ENCODE measurements at regions not wholly inside any gene's neighbourhood (a gene's known extent, or its start where the extent isn't known, plus 50 kb on each side); places are given as distances from the start of the nearest gene placed in this dataset.

DNA sequence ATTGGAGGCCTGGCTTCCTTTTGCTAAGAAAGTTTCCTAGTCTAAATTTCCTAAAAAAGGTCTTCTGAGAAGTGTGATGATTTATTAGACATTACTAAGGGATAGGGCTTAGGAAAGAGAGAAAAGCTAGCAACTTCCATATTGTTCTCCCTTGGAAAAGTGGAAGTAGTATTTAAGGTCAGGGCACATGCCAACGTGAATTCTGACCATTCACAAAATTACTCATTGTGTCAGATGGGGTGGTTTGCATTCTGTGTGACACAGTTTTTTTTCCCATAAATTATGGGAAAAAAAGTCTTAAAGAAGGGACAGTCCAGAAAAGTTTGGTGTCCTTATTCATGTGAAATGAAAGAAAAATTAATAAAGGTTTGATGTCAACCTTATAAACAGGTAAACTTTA lies 110.0 kb upstream of the ARRDC3 start:
- H3K4me1 ChIP-seq (ENCODE audit: control insufficient read depth, insufficient read depth, low read length) = no peaks in the 10 kb centered on the region; the same call in 1 of the 2 replicates
- FAIRE-seq (no peak), DNase-seq (ENCODE audit: low read depth, low spot score) (no peak), ATAC-seq (no peak)
- no peaks in the 10 kb centered on the region for H4K20me1 ChIP-seq (ENCODE audit: control insufficient read depth, insufficient read depth)
- no peak overlapping the region for H3K4me3 ChIP-seq
- H2AFZ ChIP-seq (ENCODE audit: control insufficient read depth, low read depth, low read length) = no peak overlapping the region; the same call in 1 of the 2 replicates
- H3K4me2 ChIP-seq (ENCODE audit: control insufficient read depth, insufficient read depth) = no peak overlapping the region
- no peak for TF ChIP-seq ATF7 (IDR thresholded peaks at IDR 0.05; ENCODE audit: low read depth)
- ChIA-PET CTCF (interaction anchor here (2.0 to 2.4 kb wide), 2 partner anchors 8 to 149 kb away, joined by 5 to 10 read pairs; no protein-coding TSS in a partner anchor), POLR2A (no interaction called here), SMC1A (ENCODE audit: uncharacterized antibody, unreplicated experiment) (interaction anchor here (1.2 kb wide), 1 partner anchor 73 kb away, joined by 3 read pairs; no protein-coding TSS in a partner anchor), RAD21 (ENCODE audit: unreplicated experiment) (interaction anchor here (1.4 kb wide), 1 partner anchor 73 kb away, joined by 4 read pairs; no protein-coding TSS in a partner anchor)
- no peaks in the 10 kb centered on the region for H3K9me3 ChIP-seq (replicated peaks; ENCODE audit: control insufficient read depth, insufficient read depth, low read length)
- no peaks in the 10 kb centered on the region for H3K36me3 ChIP-seq (ENCODE audit: control insufficient read depth in 2 of 2, insufficient read depth in 2 of 2, low read length in 1 of 2)
- in situ Hi-C loops (cut with MboI) = no loop called here
- WGBS (ENCODE audit: insufficient coverage, insufficient replicate concordance, low lambda C conversion rate, missing lambda C conversion rate) = 41% methylated on average over 1 of the region's 1 CpG
- no peak overlapping the region for H3K27ac ChIP-seq (ENCODE audit: control insufficient read depth, insufficient read depth)
- no TSS peak for BruUV-seq (replicated peaks)
- no peaks in the 10 kb centered on the region for H3K27me3 ChIP-seq (replicated peaks in 1 of 2; ENCODE audit: control insufficient read depth in 2 of 2, insufficient read depth in 2 of 2, low read length in 1 of 2)
- H3K9ac ChIP-seq (ENCODE audit: control insufficient read depth, insufficient read depth, low read length) = no peak overlapping the region
- no peaks in the 10 kb centered on the region for H3K79me2 ChIP-seq (ENCODE audit: control insufficient read depth, insufficient read depth, low read length)
- intact Hi-C loops (cut with micrococcal nuclease; ENCODE audit: unreplicated experiment) = no loop called here

DNA sequence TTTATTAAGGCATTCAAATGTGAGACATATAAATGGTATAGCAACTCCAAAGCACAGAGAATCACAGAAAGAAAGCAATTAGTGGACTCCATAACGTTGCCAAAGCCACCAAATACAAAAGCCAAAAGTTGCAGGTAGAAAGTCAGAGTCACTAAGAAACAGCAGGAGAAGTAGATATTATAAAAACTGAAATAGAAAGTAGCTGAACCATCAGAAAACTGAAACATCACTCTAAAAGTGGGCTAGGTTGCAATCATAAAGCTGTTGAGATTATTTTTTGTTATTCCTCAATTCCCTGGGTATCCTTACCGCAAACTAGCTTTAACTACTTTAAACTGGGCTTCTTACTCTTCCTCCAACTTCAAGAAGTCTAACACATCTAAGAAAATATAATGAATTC lies 108.1 kb upstream of the ARRDC3 start:
- no peak overlapping the region for H2AFZ ChIP-seq (ENCODE audit: control insufficient read depth, low read depth, low read length)
- in situ Hi-C loops (cut with MboI) = no loop called here
- ChIA-PET CTCF (interaction anchor here (2.4 kb wide), 1 partner anchor 9 kb away, joined by 10 read pairs; no protein-coding TSS in a partner anchor), SMC1A (ENCODE audit: uncharacterized antibody, unreplicated experiment) (interaction anchor here (0.5 to 1.4 kb wide), 5 partner anchors 8 to 792 kb away, joined by 3 to 5 read pairs (median 3); no protein-coding TSS in a partner anchor), POLR2A (interaction anchor here (0.5 kb wide), 1 partner anchor 1022 kb away, joined by 3 read pairs; no protein-coding TSS in a partner anchor), RAD21 (ENCODE audit: unreplicated experiment) (no interaction called here)
- H3K9me3 ChIP-seq (replicated peaks; ENCODE audit: control insufficient read depth, insufficient read depth, low read length) = no peaks in the 10 kb centered on the region
- H3K9ac ChIP-seq (ENCODE audit: control insufficient read depth, insufficient read depth, low read length) = no peak overlapping the region
- H3K4me2 ChIP-seq (ENCODE audit: control insufficient read depth, insufficient read depth) = no peak overlapping the region
- H3K27me3 ChIP-seq (replicated peaks in 1 of 2; ENCODE audit: control insufficient read depth in 2 of 2, insufficient read depth in 2 of 2, low read length in 1 of 2) = no peaks in the 10 kb centered on the region
- no peaks in the 10 kb centered on the region for H3K79me2 ChIP-seq (ENCODE audit: control insufficient read depth, insufficient read depth, low read length)
- no peaks in the 10 kb centered on the region for H4K20me1 ChIP-seq (ENCODE audit: control insufficient read depth, insufficient read depth)
- no peak overlapping the region for H3K4me3 ChIP-seq
- intact Hi-C loops (cut with micrococcal nuclease; ENCODE audit: unreplicated experiment) = no loop called here
- FAIRE-seq (no peak), DNase-seq (ENCODE audit: low read depth, low spot score) (no peak), ATAC-seq (no peak)
- 25% methylated on average over 2 of the region's 2 CpGs for WGBS (ENCODE audit: insufficient coverage, insufficient replicate concordance, low lambda C conversion rate, missing lambda C conversion rate)
- no peaks in the 10 kb centered on the region for H3K36me3 ChIP-seq (ENCODE audit: control insufficient read depth in 2 of 2, insufficient read depth in 2 of 2, low read length in 1 of 2)
- no TSS peak for BruUV-seq (replicated peaks)
- TF ChIP-seq YBX1 (IDR thresholded peaks at IDR 0.05) = no peak
- TF ChIP-seq, protein P1, sequence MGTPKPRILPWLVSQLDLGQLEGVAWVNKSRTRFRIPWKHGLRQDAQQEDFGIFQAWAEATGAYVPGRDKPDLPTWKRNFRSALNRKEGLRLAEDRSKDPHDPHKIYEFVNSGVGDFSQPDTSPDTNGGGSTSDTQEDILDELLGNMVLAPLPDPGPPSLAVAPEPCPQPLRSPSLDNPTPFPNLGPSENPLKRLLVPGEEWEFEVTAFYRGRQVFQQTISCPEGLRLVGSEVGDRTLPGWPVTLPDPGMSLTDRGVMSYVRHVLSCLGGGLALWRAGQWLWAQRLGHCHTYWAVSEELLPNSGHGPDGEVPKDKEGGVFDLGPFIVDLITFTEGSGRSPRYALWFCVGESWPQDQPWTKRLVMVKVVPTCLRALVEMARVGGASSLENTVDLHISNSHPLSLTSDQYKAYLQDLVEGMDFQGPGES (IDR thresholded peaks at IDR 0.05) = no peak
- no peak for TF ChIP-seq ZNF217 (IDR thresholded peaks at IDR 0.05)
- no peak for TF ChIP-seq NR2C1 (IDR thresholded peaks at IDR 0.05)
- TF ChIP-seq TCF3 (IDR thresholded peaks at IDR 0.05; ENCODE audit: borderline replicate concordance, insufficient read depth, low read depth, low read length) = no peak
- TF ChIP-seq RAD21 (IDR thresholded peaks at IDR 0.05; ENCODE audit: insufficient read depth, low read depth, low read length) = no peak
- no peak for TF ChIP-seq WRNIP1 (IDR thresholded peaks at IDR 0.05; ENCODE audit: borderline replicate concordance, low read depth, low read length)
- H3K4me1 ChIP-seq (ENCODE audit: control insufficient read depth, insufficient read depth, low read length) = no peaks in the 10 kb centered on the region; the same call in 1 of the 2 replicates
- H3K27ac ChIP-seq (ENCODE audit: control insufficient read depth, insufficient read depth) = no peak overlapping the region

All from GM12878 (cell line).